Choroid plexus epithelial cell (primary cell): ENCODE measurements at regions not wholly inside any gene's neighbourhood (a gene's known extent, or its start where the extent isn't known, plus 50 kb on each side); places are given as distances from the start of the nearest gene placed in this dataset.
"Not testable (repeated sequence)": the region's sequence is repeated elsewhere in the genome, so short reads cannot be mapped to it uniquely, and the experiment has no call there.

ENCODE experiments used
- DNase-seq: peaks from one replicate; pipeline ENCODE4 v3.0.0-alpha.2; 2010; ENCODE audit warnings: low read depth
- H3K4me3 ChIP-seq: 2 replicates; pipeline ENCODE4 v1.5.1; 2011; ENCODE audit warnings: low read depth, mild to moderate bottlenecking, control low read depth, low read length, moderate library complexity
- CTCF ChIP-seq: conservative IDR thresholded peaks from 2 replicates; pipeline ENCODE4 v1.5.1; 2011; ENCODE audit warnings: low read depth, mild to moderate bottlenecking, control low read depth, inconsistent platforms, low read length, moderate library complexity

DNA sequence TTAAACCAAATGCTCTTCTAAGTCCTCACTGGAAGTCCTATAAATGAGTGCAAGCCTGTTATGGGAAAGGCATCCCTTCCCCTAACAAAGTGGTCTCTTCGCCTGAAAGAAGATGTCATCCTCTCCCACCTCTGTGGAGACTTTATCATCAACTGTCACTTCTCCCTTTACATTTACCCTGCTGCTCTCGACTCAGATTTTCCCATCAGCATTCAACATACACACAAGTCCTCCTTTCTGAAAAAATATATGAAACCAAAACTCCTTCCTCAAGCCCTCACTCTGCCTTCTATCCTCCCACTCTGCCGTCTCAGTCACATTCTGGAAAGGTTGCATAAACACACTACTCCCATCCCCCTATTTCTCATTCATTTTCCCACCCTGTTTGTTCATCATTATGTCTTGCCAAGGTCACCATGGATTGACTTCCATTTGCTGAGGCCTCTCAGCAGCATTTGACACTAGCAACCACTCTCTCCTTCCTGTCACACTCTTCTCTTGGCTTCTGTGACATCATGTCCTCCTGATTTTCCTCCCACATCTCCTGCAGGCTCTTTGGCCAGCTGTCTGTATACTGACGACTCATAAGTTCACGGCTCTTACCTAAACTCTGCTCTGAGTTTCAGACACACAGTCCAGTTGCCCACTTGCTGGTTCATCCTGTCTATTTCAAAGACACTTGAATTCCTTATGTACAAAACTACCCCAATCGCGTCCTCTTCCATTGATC, 70.3 kb upstream of the SMAD3 start:
- peak; percentile 54 for DNase-seq
- no peak for TF ChIP-seq CTCF
- no peak overlapping the region for H3K4me3 ChIP-seq

DNA sequence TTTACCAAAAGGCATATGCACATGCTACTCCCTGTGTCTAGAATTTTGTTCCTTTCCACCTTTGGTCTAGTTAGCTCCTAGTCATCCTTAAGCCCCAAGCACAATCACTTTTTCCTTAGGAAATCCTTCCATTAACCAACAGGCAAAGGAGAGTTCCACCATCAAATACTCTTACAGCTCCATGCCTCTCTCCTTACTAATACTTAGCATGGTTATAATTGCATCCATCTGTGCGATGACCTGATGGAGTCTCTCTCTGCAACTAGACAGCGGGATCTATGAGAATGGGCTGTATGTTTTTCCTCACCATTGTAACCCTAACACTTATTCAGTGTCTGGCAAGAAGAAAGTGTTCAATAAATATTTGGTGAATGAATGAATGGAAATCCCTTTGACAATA, 69.3 kb upstream of the SMAD3 start:
- no peak for DNase-seq
- no peak overlapping the region for H3K4me3 ChIP-seq
- TF ChIP-seq CTCF = no peak

DNA sequence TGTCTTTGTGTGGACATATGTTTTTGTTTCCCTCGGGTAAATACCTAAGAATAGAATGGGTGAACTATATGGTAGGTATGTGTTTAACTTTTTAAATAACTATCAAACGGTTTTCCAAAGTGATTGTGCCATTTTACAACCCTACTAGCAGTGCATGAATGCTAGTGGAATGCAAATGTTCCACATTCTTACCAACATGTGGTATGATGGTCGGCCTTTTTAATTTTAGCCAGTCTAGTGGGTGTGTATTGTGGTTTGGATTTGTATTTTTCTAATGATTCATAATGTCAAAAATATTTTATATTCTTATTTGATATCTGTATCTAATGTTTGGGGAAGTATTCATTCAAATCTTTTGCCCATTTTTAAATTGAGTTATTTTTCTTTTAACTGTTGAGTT, 68.2 kb upstream of the SMAD3 start:
- no peak for TF ChIP-seq CTCF
- no peak overlapping the region for H3K4me3 ChIP-seq
- peak; percentile 78 for DNase-seq

DNA sequence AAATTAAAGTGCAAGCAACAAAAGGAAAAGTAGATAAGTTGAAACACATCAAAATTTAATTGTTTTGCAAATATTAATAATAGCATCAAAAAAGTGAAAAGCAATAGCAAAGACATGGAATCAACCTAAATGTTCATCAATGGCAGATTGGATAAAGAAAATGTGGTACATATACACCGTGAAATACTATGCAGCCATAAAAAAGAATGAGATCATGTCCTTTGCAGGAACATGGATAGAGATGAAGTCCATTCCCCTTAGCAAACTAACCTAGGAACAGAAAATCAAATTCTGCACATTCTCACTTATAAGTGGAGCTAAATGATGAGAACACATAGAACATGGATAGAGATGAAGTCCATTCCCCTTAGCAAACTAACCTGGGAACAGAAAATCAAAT, 67.2 kb upstream of the SMAD3 start:
- not testable (repeated sequence) for DNase-seq

DNA sequence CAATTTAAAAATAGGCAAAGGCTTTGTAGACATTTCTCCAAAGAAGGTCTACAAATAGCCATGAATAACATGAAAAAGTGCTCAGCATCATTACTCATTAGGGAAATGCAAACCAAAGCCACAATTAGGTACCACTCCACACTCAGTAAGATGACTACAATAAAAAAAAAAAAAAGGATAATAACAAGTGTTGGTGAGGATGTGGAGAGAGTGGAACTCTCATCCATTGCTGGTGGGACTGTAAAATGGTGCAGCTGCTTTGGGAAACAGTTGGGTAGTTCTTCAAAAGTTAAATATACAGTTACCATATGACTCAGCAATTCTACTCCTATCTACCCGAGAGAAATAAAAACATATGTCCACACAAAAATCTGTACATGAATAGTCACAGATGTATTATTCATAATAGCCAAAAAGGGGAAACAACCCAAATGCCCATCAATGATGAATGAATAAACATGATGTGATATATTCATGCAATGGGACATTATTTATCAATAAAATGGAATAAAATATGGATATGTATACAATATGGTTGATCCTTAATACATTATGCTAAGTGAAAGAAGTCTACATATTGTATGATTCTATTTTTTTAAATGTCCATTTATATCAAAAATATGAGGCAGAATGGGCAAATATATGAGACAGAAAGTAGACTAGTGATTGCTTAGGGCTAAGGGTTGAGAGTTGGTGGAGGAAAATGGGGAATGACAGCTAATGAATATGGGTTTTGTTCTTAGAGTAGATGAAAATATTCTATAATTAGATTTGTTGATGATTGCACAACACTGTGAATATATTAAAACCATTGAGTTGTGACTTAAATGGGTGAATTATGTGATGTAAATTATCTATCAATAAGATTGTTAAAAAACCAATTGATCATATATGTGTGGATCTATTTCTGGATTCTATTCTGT, 66.1 kb upstream of the SMAD3 start:
- no peak for TF ChIP-seq CTCF
- no peak overlapping the region for H3K4me3 ChIP-seq
- DNase-seq = no peak

More for the DNA sequence above, 67.2 kb upstream of the SMAD3 start:
- H3K4me3 ChIP-seq = not testable (repeated sequence)

GRCh38 chr15:67000896-67001295, 64.5 kb upstream of the SMAD3 start:
- no peak for DNase-seq
- H3K4me3 ChIP-seq = no peak overlapping the region
- TF ChIP-seq CTCF = no peak

DNA sequence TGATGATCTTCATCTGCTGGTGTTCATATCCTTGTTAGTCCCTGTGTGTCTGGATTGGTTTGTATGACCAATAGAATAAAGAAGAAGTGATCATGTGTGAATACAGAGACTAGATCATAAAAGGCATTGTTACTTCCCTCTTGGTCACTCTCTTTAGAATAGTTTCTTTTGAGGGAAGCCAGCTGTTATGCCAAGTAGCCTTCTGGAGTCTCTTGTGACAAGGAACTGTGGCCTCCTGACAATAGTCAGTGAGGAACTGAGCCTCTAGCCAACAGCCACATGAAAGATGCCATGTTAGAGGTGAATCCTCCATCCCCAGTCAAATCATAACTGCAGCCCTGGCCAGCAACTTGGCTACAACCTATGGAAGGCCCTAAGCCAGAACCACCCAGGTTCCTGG, 63.0 kb upstream of the SMAD3 start:
- DNase-seq = no peak
- no peak for TF ChIP-seq CTCF
- no peak overlapping the region for H3K4me3 ChIP-seq
